ENCODE measurements at regions not wholly inside any gene's neighbourhood (a gene's known extent, or its start where the extent isn't known, plus 50 kb on each side); places are given as distances from the start of the nearest gene placed in this dataset.

DNA sequence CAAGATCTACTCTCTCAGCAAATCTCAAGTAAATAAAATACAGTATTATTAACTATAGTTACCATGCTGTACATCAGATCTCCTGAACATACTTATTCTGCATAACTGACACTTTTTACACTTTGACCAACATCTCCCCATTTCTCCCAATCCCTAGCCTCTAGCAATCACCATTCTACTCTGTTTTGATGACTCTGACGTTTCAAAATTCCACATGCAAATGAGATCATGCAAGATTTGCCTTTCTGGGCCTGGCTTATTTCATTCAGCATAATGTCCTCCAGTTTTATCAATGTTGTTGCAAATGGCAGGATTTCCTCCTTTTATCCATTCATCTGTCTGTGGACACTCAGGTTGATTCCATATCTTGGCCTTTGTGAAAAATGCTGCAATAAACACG lies 266.3 kb downstream of the RFPL4B start:
- TF ChIP-seq EP300 (IDR thresholded peaks at IDR 0.05) (no peak), POLR2A (IDR thresholded peaks at IDR 0.05; ENCODE audit: low read depth) (no peak)
- Histone ChIP-seq H3K4me1 (no peaks in the 10 kb centered on the region), H3K9me3 (peaks cover 0 to 14% (median 6%) of the 10 kb centered on the region in 4 donors), H3K27ac (replicated peaks in 1 of 4) (no peak overlapping the region), H3K36me3 (no peaks in the 10 kb centered on the region), H3K27me3 (no peaks in the 10 kb centered on the region), H3K4me3 (no peak overlapping the region)
- intact Hi-C loops (cut with DNase I): no loop called here
- DNase-seq (ENCODE audit: extremely low spot score): no peak
- WGBS: 78% methylated on average over 2 of the region's 2 CpGs

DNA sequence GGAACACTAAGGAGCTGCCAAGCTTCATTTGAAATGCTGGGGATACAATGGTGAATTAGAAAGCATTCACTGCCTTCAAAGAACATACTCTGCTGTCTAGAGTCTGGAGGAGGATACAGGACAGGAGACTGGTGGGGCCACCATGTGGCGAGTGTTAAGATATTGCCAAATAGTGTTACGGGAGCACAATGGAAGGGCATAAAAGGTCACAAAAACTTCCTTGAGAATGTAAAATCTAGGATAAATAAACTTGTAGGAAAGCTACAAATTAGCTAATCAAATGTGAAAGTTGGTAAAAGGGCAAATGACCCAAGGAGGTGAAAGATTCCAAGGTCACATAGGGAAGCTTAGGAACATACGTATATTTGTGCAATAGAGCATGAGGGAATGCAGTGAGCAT lies 271.7 kb downstream of the RFPL4B start:
- no peak overlapping the region for H3K4me3 ChIP-seq
- no peak for DNase-seq (ENCODE audit: extremely low spot score)
- WGBS: 69% methylated on average over 3 of the region's 3 CpGs
- H3K27ac ChIP-seq (replicated peaks in 1 of 4): no peak overlapping the region
- no peaks in the 10 kb centered on the region for H3K36me3 ChIP-seq
- no peaks in the 10 kb centered on the region for H3K9me3 ChIP-seq
- peaks cover 0 to 9% (median 0%) of the 10 kb centered on the region in 4 donors for H3K4me1 ChIP-seq
- TF ChIP-seq EP300 (IDR thresholded peaks at IDR 0.05) (no peak), POLR2A (IDR thresholded peaks at IDR 0.05; ENCODE audit: low read depth) (no peak), CTCF (IDR thresholded peaks at IDR 0.05) (no peak), POLR2AphosphoS5 (IDR thresholded peaks at IDR 0.05) (no peak)
- intact Hi-C loops (cut with DNase I): no loop called here
- no peaks in the 10 kb centered on the region for H3K27me3 ChIP-seq

DNA sequence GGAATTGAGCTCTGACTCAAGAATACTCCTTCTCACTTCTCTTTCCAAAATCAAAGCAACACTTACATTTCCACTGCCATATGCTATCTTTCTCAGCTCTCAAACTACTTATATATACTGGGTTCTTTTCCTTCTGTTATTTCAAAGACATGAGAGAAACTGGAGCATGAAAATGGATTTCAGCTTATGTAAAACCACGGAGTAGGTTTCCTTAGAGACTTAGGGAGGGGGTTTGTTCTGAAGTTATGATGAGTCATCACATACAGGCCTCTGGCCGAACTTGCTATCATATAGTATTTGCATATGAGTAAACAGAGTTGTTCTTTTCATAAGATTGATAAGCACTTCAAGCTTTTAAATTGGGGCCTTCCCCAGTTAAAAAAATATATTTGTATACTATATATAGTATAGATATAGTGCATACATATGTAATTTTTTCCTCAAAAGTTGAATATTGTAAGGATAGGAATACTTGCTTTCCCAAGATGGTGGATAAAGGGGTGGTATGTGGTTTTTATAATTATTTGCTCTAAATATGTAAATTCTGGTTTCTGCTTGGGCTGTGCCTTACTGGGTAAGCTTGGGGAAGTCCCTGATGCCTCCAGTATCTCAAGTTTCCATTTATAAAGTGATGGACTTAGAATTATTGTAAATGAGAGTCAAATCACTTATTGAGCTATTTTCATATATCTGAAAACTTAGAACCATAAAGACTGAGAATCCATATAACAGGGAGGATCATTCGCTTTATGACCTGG lies 273.9 kb downstream of the RFPL4B start:
- intact Hi-C loops (cut with DNase I): no loop called here
- 51% methylated on average over 3 of the region's 3 CpGs for WGBS
- Histone ChIP-seq H3K36me3 (no peaks in the 10 kb centered on the region), H3K4me3 (no peak overlapping the region), H3K4me1 (peaks cover 0 to 9% (median 0%) of the 10 kb centered on the region in 4 donors), H3K27me3 (no peaks in the 10 kb centered on the region), H3K9me3 (no peaks in the 10 kb centered on the region), H3K27ac (replicated peaks in 1 of 4) (no peak overlapping the region)
- no peak for TF ChIP-seq CTCF (IDR thresholded peaks at IDR 0.05)
- TF ChIP-seq POLR2A (IDR thresholded peaks at IDR 0.05; ENCODE audit: low read depth): no peak
- TF ChIP-seq POLR2AphosphoS5 (IDR thresholded peaks at IDR 0.05): no peak
- TF ChIP-seq EP300 (IDR thresholded peaks at IDR 0.05): no peak
- DNase-seq (ENCODE audit: extremely low spot score): no peak

DNA sequence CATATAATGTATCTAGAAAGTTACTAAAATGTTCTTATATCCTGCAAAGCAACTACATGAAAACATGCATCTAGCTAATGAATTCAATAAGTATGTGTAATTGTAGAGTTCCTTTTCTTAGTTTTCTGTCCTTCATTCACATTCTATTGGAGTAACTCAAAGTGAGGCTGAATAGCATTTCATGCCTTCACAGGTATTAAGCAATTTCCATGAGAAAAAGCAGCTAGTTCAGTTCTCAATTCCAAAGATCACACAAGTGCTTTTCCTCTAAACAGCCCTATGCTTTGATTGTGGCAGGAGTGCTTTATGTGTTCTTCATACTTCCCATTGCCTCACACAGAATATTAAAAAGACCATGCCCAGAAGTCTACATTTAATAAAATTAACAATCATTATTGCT lies 274.9 kb downstream of the RFPL4B start:
- H3K27me3 ChIP-seq: no peaks in the 10 kb centered on the region
- H3K36me3 ChIP-seq: no peaks in the 10 kb centered on the region
- H3K9me3 ChIP-seq: no peaks in the 10 kb centered on the region
- TF ChIP-seq EP300 (IDR thresholded peaks at IDR 0.05): no peak
- TF ChIP-seq POLR2AphosphoS5 (IDR thresholded peaks at IDR 0.05): no peak
- no peak for TF ChIP-seq POLR2A (IDR thresholded peaks at IDR 0.05; ENCODE audit: low read depth)
- no peak for TF ChIP-seq CTCF (IDR thresholded peaks at IDR 0.05)
- intact Hi-C loops (cut with DNase I): no loop called here
- peaks cover 0 to 14% (median 0%) of the 10 kb centered on the region in 4 donors for H3K4me1 ChIP-seq
- DNase-seq (ENCODE audit: extremely low spot score): no peak
- H3K4me3 ChIP-seq: no peak overlapping the region
- no peak overlapping the region for H3K27ac ChIP-seq (replicated peaks in 1 of 4)

- Histone ChIP-seq H3K27me3 (no peaks in the 10 kb centered on the region), H3K9me3 (no peaks in the 10 kb centered on the region), H3K27ac (replicated peaks in 1 of 4) (no peak overlapping the region), H3K4me3 (no peak overlapping the region), H3K36me3 (no peaks in the 10 kb centered on the region), H3K4me1 (peaks cover 0 to 6% (median 0%) of the 10 kb centered on the region in 4 donors)
- intact Hi-C loops (cut with DNase I): no loop called here
- no peak for TF ChIP-seq CTCF (IDR thresholded peaks at IDR 0.05)
- no peak for TF ChIP-seq EP300 (IDR thresholded peaks at IDR 0.05)
- TF ChIP-seq POLR2A (IDR thresholded peaks at IDR 0.05; ENCODE audit: low read depth): no peak
- TF ChIP-seq POLR2AphosphoS5 (IDR thresholded peaks at IDR 0.05): no peak
- WGBS: 87% methylated on average over 6 of the region's 6 CpGs
- DNase-seq (ENCODE audit: extremely low spot score): no peak
These were observed 279.4 kb downstream of the RFPL4B start for GRCh38 chr6:112626468-112627082.
